ENCODE measurements at regions not wholly inside any gene's neighbourhood (a gene's known extent, or its start where the extent isn't known, plus 50 kb on each side); places are given as distances from the start of the nearest gene placed in this dataset.
A peak's percentile ranks its signal among the peaks of the same experiment; 100 is the strongest.

GRCh38 chr3:57009802-57010201 lies 50.7 kb upstream of the SPATA12 start:
- Histone ChIP-seq H3K36me3 (replicated peaks; ENCODE audit: low read depth, low read length) (no peaks in the 10 kb centered on the region), H3K27me3 (ENCODE audit: low read depth, low read length) (no peaks in the 10 kb centered on the region), H3K9ac (ENCODE audit: low read length) (no peak overlapping the region), H3K4me1 (ENCODE audit: low read length) (no peaks in the 10 kb centered on the region), H3K79me2 (ENCODE audit: low read length) (no peaks in the 10 kb centered on the region), H3K4me2 (ENCODE audit: low read length) (no peak overlapping the region), H3K4me3 (ENCODE audit: low read length) (no peak overlapping the region), H4K20me1 (ENCODE audit: insufficient read depth, low read length) (no peaks in the 10 kb centered on the region), H2AFZ (ENCODE audit: low read depth, low read length) (no peak overlapping the region), H3K9me3 (ENCODE audit: insufficient read depth, low read length) (no peaks in the 10 kb centered on the region), H3K27ac (ENCODE audit: low read length) (no peak overlapping the region)
- no peak for TF ChIP-seq CTCF (IDR thresholded peaks at IDR 0.05; ENCODE audit: low read depth, low read length)
- no peak for TF ChIP-seq EZH2phosphoT487 (IDR thresholded peaks at IDR 0.05; ENCODE audit: low read depth)

GRCh38 chr3:57009367-57009766 lies 51.1 kb upstream of the SPATA12 start:
- H2AFZ ChIP-seq (ENCODE audit: low read depth, low read length): no peak overlapping the region
- TF ChIP-seq CTCF (IDR thresholded peaks at IDR 0.05; ENCODE audit: low read depth, low read length) (no peak), EZH2phosphoT487 (IDR thresholded peaks at IDR 0.05; ENCODE audit: low read depth) (no peak)
- no peak overlapping the region for H3K9ac ChIP-seq (ENCODE audit: low read length)
- H3K27ac ChIP-seq (ENCODE audit: low read length): no peak overlapping the region
- no peaks in the 10 kb centered on the region for H3K79me2 ChIP-seq (ENCODE audit: low read length)
- no peaks in the 10 kb centered on the region for H4K20me1 ChIP-seq (ENCODE audit: insufficient read depth, low read length)
- H3K4me3 ChIP-seq (ENCODE audit: low read length): no peak overlapping the region
- no peak overlapping the region for H3K4me2 ChIP-seq (ENCODE audit: low read length)
- no peaks in the 10 kb centered on the region for H3K36me3 ChIP-seq (replicated peaks; ENCODE audit: low read depth, low read length)
- no peaks in the 10 kb centered on the region for H3K9me3 ChIP-seq (ENCODE audit: insufficient read depth, low read length)
- H3K4me1 ChIP-seq (ENCODE audit: low read length): no peaks in the 10 kb centered on the region
- no peaks in the 10 kb centered on the region for H3K27me3 ChIP-seq (ENCODE audit: low read depth, low read length)

GRCh38 chr3:57007521-57008460 lies 52.7 kb upstream of the SPATA12 start:
- Histone ChIP-seq H3K9ac (ENCODE audit: low read length) (no peak overlapping the region), H3K27ac (ENCODE audit: low read length) (no peak overlapping the region), H3K4me2 (ENCODE audit: low read length) (no peak overlapping the region), H2AFZ (ENCODE audit: low read depth, low read length) (no peak overlapping the region), H3K36me3 (replicated peaks; ENCODE audit: low read depth, low read length) (no peaks in the 10 kb centered on the region), H3K79me2 (ENCODE audit: low read length) (no peaks in the 10 kb centered on the region), H3K4me1 (ENCODE audit: low read length) (no peaks in the 10 kb centered on the region), H3K4me3 (ENCODE audit: low read length) (no peak overlapping the region), H4K20me1 (ENCODE audit: insufficient read depth, low read length) (no peaks in the 10 kb centered on the region), H3K27me3 (ENCODE audit: low read depth, low read length) (no peaks in the 10 kb centered on the region), H3K9me3 (ENCODE audit: insufficient read depth, low read length) (no peaks in the 10 kb centered on the region)
- TF ChIP-seq CTCF (IDR thresholded peaks at IDR 0.05; ENCODE audit: low read depth, low read length) (no peak), EZH2phosphoT487 (IDR thresholded peaks at IDR 0.05; ENCODE audit: low read depth) (no peak)

- Histone ChIP-seq H2AFZ (ENCODE audit: low read depth, low read length) (no peak overlapping the region), H3K4me2 (ENCODE audit: low read length) (no peak overlapping the region), H3K9me3 (ENCODE audit: insufficient read depth, low read length) (no peaks in the 10 kb centered on the region), H4K20me1 (ENCODE audit: insufficient read depth, low read length) (no peaks in the 10 kb centered on the region), H3K79me2 (ENCODE audit: low read length) (no peaks in the 10 kb centered on the region), H3K27ac (ENCODE audit: low read length) (no peak overlapping the region), H3K27me3 (ENCODE audit: low read depth, low read length) (no peaks in the 10 kb centered on the region), H3K4me3 (ENCODE audit: low read length) (no peak overlapping the region), H3K4me1 (ENCODE audit: low read length) (no peaks in the 10 kb centered on the region), H3K36me3 (replicated peaks; ENCODE audit: low read depth, low read length) (no peaks in the 10 kb centered on the region), H3K9ac (ENCODE audit: low read length) (no peak overlapping the region)
- peak; percentile 60 for TF ChIP-seq CTCF (IDR thresholded peaks at IDR 0.05; ENCODE audit: low read depth, low read length)
- TF ChIP-seq EZH2phosphoT487 (IDR thresholded peaks at IDR 0.05; ENCODE audit: low read depth): no peak
These were observed 53.5 kb upstream of the SPATA12 start for GRCh38 chr3:57006949-57007419.
